ENCODE measurements at regions not wholly inside any gene's neighbourhood (a gene's known extent, or its start where the extent isn't known, plus 50 kb on each side); places are given as distances from the start of the nearest gene placed in this dataset.

DNA sequence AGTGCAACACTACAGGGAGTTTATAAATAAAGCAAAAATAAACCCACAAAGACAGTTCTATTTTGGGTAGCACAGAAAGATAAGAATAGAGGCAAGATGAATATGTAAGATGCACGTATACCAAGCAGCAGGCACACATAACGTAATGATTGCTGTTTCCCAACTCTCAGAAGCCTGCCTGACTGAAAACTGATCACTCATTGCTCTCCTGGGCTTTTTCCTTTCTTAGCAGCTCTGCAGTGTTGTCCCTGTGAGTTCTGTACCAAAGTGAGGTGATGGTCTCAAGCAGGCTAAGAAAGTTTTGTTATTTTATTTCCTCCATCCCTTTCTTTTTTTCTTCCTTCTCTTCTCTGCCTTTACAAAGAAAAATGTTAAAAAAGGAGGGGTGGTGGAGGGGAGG, 522.0 kb upstream of the MAN1A1 start:
- no peak for TF ChIP-seq ZNF660 (tag by site-specific recombination; IDR thresholded peaks at IDR 0.05)
- TF ChIP-seq, protein P1, sequence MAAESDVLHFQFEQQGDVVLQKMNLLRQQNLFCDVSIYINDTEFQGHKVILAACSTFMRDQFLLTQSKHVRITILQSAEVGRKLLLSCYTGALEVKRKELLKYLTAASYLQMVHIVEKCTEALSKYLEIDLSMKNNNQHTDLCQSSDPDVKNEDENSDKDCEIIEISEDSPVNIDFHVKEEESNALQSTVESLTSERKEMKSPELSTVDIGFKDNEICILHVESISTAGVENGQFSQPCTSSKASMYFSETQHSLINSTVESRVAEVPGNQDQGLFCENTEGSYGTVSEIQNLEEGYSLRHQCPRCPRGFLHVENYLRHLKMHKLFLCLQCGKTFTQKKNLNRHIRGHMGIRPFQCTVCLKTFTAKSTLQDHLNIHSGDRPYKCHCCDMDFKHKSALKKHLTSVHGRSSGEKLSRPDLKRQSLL (tag by site-specific recombination; IDR thresholded peaks at IDR 0.05): no peak

Measured in HEK293 (cell line).